Medulla oblongata (tissue), 1 donor: ENCODE measurements at regions not wholly inside any gene's neighbourhood (a gene's known extent, or its start where the extent isn't known, plus 50 kb on each side); places are given as distances from the start of the nearest gene placed in this dataset.
"Not testable (repeated sequence)": the region's sequence is repeated elsewhere in the genome, so short reads cannot be mapped to it uniquely, and the experiment has no call there.

Source experiments
- DNase-seq: peaks from one replicate; pipeline ENCODE4 v3.0.0-alpha.2; 2015; ENCODE audit errors: extremely low spot score

DNA sequence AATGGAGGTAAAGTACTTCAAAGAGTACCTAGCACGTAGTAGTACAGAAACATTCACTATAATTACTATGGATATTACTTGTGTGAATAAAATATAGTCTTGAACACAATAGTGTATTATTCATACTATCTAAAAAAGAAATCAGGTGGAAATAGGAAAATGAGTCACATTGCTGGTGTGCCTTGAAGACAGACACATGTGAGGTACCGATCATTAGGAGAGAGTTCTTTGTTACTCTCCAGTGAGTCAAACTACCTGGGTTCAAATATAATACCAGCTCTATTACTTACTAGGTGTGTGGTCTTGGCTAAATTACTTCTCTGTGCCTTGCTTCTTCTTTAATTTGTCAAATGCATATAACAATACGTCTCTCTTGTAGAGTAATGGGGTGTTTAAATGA lies 50.8 kb upstream of the BEND6 start:
- DNase-seq, result no peak

DNA sequence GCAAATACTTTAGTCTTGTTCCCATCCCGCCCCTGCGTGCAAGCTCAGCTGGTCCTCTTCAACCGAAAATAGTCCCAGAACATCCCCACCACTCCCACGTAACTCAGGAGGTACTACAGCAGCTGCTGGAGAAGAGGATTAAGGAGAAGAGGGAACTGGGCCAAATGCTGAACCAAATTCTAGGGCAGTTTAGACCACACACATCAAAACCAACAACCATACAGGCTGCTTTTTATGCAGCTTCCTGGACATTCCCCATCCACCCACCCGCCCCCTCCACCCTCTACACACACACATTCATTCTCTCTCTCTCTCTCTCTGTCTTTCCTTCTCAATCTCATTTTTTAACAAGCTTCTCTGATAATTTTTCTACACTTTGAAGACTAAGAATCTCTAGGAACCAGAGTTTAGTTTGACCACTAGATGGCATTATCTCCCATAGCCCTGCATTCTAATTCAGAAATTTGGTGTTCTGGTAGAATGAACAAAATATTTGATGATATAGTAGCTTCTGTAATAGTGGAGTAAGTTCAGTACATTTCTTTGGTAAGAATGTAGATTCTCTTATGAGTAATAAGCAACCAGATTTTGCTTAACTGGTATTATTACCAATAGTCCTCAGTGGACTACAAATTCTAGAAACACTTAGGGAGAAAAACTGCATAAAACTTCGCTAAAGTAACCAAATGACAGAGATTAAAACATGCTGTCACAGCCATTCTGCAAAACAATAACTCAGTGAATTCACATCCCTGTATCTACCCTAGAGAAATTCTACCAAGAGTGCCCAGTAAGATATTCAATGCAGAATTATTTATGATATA lies 52.1 kb upstream of the BEND6 start:
- DNase-seq, result peak; percentile 68

DNA sequence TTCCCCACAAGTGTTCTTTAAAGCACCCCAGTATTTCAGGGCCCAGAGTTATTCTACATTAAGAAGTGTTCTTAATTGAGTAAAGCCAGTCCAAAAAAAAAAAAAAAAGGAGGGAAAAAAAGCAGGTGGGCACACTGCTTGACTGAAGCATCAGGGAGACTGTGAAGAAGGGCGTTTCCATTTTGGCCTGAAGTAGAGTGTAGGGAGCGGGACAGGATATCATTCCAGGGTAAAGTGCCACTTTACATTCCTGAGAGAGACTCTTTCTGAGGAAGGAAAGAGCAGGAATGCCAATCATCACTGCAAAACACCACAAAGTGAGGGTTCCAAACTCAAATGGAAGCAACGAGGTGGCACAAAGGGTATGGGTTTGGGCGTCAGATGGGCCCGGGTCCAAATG lies 54.1 kb upstream of the BEND6 start:
- DNase-seq, result no peak

DNA sequence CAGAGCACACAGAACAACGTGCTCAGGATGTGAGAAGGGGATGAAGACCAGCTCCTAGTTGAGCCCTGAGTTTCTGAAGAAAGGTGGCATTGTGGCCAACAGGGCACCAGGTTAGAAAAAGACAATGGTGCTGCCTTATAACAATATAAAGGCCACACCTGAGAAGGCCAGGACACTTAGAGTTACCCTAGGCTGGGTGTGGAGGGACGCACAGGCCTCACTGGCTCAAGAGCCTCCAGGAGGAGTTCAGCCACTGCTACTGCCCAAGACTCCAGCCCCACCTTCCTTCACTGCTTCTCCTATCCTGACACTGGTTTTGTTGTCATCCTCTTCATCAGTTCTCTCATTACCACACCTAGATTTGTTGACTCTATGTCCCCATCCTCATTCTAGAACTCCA lies 55.2 kb upstream of the BEND6 start:
- no peak for DNase-seq

DNA sequence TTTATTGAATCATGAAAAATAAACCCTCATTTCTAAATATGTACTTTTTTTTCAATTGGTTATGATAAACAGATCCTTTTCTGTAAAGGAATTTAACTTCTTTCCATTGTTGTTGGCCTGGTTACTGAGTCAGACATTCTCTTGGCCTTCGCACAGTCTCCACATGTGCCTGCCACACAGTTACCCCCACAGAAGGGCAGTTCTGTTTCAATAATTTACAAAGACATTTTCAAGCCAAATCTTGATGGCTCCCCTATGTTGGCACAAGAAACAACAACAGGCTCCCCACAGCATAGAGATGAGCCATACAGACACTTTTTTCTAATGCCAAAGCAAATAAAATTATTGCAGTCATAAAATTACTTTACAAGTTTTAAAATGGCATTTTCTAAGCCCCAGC lies 55.6 kb upstream of the BEND6 start:
- DNase-seq, result no peak

DNA sequence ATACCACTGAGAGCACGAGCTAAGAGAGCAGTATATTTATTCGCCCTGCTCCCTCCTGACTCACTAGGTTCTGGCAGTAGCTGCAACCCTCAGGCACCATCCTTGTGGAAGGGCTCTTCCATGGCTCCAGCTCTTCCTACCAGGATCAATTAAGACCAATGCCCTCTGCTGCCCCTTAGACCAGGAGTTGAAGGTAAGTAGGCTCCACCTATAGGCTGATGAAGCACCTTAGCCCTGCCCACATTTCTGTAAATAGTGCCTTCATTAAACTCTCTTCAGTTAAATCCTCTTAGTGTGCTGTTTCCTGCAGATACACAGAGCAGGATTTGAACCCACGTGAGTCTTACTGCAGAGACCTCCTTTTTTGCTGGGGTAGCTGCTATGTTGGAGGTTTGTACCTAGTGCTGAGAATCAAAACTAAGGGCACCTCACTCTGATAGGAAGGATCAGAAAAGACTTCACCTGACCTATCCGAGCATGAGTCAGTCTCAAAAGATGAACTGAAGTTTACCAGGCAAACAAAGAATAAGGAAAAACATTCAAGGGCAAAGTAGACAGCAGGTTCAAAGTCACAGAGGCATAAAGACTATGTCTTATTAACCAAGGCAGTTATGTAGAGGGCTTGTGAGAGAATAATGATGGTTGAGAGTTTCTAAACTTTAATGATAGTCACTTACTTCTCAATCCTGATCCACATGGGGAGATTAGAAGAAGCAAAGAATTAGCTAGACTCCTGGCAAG lies 56.9 kb upstream of the BEND6 start:
- DNase-seq, result no peak

DNA sequence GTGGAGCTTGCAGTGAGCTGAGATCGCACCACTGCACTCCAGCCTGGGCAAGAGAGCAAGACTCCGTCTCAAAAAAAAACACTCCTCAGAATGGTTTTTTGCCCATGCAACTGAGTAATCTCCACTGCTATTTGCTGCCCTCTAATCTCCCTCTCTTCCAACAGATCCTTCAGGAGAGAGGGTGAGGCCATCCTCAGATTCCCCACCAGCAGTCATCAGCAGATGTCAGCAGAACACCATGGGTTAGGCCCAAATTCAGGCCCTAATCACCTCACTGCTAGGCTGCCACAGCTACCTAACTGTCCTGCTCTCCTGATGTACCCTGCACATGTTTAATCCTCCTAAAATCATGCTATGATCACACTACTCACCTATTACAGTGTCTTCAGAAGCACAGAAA lies 63.2 kb upstream of the BEND6 start:
- DNase-seq, result no peak

DNA sequence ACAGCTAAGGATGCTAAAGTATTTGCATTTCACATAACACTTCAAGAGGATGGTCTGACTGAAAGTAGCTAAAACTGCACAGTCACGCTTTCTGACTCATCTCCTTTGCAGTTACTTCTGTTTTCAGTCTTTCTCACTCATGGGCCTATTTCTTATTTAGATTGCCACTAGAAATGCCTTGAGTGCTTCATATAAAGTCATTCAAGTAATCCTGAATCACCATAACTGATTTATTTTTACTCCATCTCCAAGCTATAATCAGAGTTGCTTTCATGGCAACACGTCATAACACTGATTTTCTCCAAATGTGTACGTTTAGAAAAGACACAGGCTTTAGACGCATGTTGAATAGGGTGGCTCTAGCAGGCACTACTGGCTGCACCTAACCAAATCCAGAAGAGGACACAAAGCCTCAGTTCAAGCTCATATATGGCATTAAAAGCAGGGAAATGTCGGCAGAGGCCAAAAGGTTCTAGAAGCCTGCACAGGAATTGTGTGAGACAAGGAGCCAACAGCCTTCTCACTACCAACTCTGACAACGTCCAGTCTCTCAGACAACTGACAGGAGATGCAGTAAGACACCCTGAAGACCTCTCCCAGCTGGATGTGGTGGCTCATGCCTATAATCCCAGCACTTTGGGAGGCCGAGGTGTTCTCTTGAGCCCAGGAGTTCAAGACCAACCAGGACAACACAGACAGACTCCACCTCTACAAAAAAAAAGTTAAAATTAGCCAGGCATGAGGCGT lies 64.1 kb upstream of the BEND6 start:
- peak; percentile 45 for DNase-seq

DNA sequence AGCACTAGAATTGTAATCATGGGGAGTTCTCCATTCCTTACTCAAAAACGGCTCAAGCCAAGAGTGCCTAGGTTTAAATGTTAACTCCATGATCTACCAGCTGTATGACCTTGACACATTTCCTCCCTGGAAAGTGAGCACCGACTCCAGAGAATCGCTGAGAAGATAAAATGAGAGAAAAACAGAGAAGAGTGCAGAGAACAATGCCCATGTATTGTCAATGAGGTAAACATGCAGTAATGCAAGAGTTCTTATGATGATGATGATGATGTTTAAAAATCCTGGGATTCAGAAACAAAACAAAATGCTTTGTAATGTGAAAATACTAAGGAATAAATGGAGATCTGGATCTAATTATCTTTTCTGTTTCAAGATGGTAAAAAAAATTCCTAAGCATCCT lies 64.8 kb upstream of the BEND6 start:
- no peak for DNase-seq

DNA sequence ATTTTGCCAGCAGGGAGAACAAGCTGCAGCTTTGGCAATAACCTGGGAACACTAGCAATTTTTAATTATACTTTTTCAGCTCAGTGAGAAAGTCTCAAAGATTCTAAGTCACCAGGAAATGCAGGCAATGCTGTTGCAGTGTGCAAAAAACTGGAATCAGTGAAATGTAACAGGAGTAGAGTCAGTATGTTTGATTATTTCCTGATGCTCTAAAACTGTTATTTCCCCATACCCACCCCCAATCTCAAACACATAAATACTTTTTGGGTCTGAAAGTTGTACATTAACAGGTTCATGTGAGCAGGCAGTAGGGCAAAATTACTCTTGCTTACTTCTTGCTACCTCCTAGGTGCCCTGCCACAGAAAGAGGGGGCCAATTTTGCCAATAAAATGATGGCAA lies 65.4 kb upstream of the BEND6 start:
- DNase-seq, result no peak

DNA sequence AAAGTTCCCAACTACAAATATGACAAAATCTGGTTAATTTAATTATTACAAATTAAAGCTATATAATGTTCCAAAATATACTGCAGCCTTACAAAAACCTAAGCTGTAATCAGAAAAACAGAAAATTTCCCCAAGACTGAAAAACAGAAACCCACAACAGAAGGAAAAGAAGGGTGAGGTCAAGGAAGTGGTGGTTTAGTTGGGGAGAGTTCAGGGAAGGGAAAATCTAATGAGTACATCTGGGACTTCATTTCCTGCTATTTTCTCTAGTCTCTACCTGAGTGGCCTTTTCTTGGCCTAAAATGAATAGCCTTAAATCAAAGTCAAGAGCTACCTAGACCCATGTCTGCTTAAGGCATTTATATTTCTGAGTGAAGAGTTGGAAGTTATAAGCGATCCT lies 66.2 kb upstream of the BEND6 start:
- DNase-seq, result no peak

DNA sequence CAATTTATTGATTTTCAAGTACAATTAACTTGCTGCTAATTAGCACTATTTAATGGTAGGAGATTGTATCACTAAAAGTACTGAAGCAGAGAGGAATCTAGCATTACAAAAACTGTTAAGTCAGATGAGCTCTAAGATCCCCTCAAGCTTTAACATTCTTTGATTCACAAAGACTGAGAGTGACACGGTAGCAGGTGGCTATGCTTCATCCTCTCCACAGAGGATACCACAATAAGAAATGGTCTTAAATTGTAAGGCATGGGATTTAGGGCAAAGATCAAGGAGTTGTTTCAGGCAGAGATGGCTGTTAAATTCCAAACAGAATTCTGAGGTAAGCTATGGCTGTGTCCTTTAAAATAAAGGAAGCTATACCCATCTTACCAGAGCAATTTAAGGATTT lies 67.8 kb upstream of the BEND6 start:
- no peak for DNase-seq

DNA sequence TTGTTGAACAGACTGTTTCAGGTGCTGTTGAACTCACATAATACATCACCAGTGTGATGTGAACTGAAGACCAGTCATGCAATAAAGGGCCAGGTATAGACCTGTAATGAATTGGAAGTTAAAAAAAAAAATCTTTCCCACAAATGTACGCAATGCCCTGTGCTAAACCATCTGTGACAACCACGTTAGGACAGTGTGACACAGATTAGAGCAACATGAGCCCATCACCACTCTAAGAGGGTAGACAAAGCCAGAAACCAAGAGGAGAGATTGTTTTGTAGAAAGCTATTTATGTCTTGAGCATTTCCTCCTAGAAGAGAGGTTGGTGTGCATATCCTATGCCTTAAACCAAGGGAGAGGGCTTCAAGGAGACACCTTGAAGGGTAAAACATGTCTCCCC lies 77.0 kb upstream of the BEND6 start:
- DNase-seq, result no peak

DNA sequence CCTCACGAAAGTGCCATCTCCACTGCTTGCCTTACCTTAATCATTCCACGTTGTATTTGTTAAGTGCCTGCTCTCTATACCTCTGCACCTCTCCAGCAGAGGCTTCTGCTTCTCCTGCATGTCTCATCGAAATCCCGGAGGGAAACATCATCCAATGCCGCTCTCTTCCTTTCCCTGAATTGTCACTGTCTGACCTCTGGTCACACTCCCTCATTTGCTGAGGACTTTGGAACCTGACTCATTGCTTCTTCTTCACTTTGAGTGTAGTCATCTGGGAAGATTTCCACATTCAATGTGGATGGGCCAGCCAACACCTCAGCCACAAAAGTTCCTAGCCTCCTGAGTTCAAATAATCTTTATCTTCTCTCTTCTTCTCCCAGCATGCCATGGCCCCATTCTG lies 78.9 kb upstream of the BEND6 start:
- no peak for DNase-seq

DNA sequence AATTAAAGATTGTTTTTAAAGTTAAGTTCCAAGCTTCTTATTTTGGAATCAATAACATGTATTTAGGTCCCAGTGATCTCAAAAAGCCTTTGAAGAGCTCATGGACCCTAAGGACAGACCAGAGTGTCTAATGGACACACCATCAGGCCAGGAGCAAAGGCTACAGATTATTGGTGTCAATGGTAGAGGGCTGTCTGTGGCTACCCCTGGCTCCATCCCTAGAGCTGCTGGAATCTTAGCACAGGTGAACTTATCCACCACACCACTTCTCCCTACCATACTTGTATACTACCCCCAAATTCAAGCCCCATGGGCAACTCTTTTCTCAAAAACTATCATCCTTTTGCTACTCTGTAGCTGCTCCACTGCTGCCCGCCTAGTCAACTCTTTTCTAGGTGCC lies 79.4 kb upstream of the BEND6 start:
- DNase-seq, result no peak

DNA sequence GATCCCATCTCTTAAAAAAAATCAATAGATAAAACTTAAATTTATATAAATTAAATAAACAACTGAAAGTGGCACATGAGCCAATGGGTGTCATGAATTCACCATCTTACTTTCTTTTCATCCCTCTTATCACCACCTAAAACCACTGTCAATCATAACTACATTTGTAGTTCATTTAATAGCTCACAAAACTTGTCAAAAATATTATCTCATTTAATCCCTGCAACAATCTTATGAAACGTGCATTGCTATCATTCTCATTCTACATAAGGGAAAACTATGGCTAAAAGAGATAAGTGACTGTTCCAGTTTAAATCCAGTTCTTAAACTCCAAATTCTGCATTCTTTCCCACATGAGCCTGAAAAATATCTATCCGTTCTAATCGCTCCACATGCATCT lies 80.6 kb upstream of the BEND6 start:
- DNase-seq, result no peak

DNA sequence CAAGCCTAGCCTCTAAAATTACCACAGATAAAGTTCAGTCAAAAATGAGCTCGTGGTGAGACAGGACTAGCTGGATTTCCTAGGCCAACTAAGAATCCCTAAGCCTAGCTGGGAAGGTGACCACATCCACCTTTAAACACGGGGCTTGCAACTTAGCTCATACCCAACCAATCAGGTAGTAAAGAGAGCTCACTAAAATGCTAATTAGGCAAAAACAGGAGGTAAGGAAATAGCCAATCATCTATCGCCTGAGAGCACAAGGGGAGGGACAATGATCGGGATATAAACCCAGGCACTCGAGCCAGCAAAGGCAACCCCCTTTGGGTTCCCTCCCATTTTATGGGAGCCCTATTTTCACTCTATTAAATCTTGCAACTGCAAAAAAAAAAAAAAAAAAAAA lies 84.9 kb upstream of the BEND6 start:
- not testable (repeated sequence) for DNase-seq

DNA sequence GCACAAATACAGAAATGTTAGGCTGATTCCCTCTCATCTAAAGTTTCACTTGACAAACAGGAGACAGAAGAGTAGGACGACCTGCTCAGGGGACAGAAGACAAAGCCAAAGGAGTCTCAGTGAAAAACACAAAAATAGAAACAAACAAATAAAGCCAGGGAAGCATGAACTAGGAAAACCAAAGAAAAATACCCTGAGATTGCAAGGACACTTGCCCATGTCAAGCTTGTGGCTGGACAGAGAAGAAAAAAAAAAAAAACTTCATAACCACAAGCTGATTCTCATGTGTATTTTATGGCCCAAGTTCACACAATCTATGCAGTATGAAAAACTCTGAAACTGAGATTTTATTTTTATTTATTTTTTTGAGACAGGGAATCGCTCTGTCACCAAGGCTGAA lies 85.6 kb upstream of the BEND6 start:
- DNase-seq, result no peak

DNA sequence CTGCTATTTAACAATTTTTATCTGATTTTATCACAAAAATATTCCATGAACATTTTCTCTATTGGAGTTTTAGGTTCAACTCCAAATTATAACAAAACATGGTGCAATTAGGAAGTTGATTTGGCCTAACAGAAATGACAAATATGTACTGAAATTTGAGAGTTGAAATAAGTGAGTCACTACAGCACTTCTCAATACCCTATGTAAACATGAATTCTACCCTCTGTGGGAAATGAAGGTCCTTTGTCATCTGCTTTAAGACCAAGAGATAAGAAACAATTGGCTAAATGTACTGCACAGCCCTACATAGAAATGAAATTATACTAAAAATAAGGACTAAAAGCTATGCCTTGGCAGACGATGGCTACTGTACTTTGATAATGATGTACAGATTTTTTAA lies 86.2 kb upstream of the BEND6 start:
- no peak for DNase-seq

DNA sequence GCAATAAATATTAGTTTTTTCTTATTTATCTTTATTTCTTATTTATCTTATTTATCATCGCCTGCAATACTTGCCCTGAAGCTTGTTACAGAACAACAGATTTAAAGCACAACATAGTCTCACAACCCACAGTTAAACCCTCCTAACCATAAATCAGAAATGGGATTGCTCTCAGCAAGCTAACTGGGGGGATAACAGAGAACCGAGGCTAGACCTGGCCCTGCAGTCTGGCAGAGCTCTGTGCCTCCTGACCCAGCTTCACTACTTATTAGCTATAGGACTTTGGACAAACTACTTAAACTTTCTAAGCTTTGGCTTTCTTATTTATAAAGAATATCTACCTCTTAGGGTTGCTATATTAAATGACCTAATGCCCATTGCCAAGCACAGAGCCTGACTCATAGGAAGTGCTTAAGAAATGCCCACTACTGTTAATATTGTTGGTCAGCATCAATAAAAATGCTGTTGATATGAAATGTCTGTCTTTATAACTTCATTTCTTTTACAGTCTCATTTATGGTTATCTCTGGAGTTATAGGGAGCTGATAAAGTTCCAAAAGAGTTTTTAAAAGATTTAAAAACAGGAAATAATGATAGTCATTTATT lies 87.9 kb upstream of the BEND6 start:
- no peak for DNase-seq

DNA sequence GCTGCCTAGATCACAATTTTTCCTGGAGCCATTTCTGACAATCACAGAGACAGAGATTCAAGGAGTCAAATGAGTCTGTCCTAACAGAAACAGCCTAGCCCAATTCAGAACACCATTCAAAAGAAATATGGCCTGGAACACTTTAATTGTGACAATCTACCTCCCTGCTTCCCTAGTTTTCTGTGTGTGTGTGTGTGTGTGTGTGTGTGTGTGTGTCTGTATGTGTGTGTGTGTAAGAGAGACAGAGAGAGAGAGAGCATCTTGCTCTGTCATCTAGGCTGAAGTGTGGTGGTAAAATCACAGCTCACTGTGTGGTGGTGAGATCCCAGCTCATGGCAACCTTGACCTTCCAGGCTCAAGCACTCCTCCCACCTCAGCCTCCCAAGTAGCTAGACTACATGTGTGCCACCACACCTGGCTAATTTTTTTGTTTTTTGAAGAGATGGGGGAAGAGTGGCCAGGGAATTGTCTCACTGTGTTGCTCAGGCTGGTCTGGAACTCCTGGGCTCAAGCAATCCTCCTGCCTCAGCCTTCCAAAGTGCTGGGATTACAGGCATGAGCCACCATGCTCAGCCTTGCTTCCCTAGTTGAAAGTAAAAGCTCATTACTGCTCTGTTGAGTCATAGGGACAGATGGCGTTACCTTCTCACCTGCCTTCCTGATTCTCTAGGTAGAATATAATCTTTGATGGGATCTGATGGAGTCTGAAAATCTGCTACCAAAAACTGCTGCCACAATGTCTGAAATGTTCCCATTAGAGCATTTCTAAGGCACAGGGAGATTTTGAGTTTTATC lies 89.6 kb upstream of the BEND6 start:
- DNase-seq, result no peak
